GM23248 (cell line): ENCODE measurements at regions not wholly inside any gene's neighbourhood (a gene's known extent, or its start where the extent isn't known, plus 50 kb on each side); places are given as distances from the start of the nearest gene placed in this dataset.

Source experiments
- DNase-seq: peaks from one replicate; pipeline ENCODE4 v3.0.0-alpha.2; 2015
- H2AFZ ChIP-seq: fragments of 200-600 bp; sonication (generic); 2 replicates; pipeline ENCODE4 v1.6.1; 2016; ENCODE audit warnings: antibody characterized with exemption
- H3F3A ChIP-seq: fragments of 200-600 bp; sonication (generic); 2 replicates; pipeline ENCODE4 v1.6.1; 2016; ENCODE audit warnings: mild to moderate bottlenecking, antibody characterized with exemption, mixed run types; ENCODE audit not compliant: insufficient read depth
- H3K27ac ChIP-seq: fragments of 200-600 bp; sonication (generic); 2 replicates; pipeline ENCODE4 v1.5.1; 2016; ENCODE audit warnings: mild to moderate bottlenecking
- H3K27me3 ChIP-seq: fragments of 200-600 bp; sonication (generic); replicated peaks from 2 replicates; pipeline ENCODE4 v1.6.1; 2016; ENCODE audit warnings: mild to moderate bottlenecking; ENCODE audit not compliant: insufficient read depth
- H3K36me3 ChIP-seq: fragments of 200-600 bp; sonication (generic); 2 replicates; pipeline ENCODE4 v1.6.1; 2016; ENCODE audit warnings: low read depth, mild to moderate bottlenecking
- H3K4me1 ChIP-seq: fragments of 200-600 bp; sonication (generic); 2 replicates; pipeline ENCODE4 v1.6.1; 2016; ENCODE audit warnings: mild to moderate bottlenecking; ENCODE audit not compliant: insufficient read depth
- H3K4me2 ChIP-seq: fragments of 200-600 bp; sonication (generic); one replicate; pipeline ENCODE4 v1.6.1; 2016; ENCODE audit warnings: mild to moderate bottlenecking; ENCODE audit not compliant: unreplicated experiment
- H3K4me3 ChIP-seq: fragments of 200-600 bp; sonication (generic); 2 replicates; pipeline ENCODE4 v1.5.1; 2016; ENCODE audit warnings: mild to moderate bottlenecking
- H3K79me2 ChIP-seq: fragments of 200-600 bp; sonication (generic); 2 replicates; pipeline ENCODE4 v1.6.1; 2016; ENCODE audit warnings: mild to moderate bottlenecking; ENCODE audit not compliant: insufficient read depth
- H3K9ac ChIP-seq: fragments of 200-600 bp; sonication (generic); 2 replicates; pipeline ENCODE4 v1.6.1; 2016; ENCODE audit warnings: mild to moderate bottlenecking
- H3K9me2 ChIP-seq: fragments of 200-600 bp; sonication (generic); 2 replicates; pipeline ENCODE4 v1.6.1; 2016; ENCODE audit warnings: mixed run types, mild to moderate bottlenecking, moderate library complexity; ENCODE audit not compliant: insufficient read depth
- H3K9me3 ChIP-seq: fragments of 200-600 bp; sonication (generic); one replicate; pipeline ENCODE4 v1.6.1; 2017; ENCODE audit warnings: low read depth
- H4K20me1 ChIP-seq: fragments of 200-600 bp; sonication (generic); 2 replicates; pipeline ENCODE4 v1.6.0; 2016; ENCODE audit not compliant: insufficient read depth
- EZH2 ChIP-seq: fragments of 200-600 bp; sonication (generic); IDR thresholded peaks from 2 replicates; pipeline ENCODE4 v1.6.1; 2018; ENCODE audit warnings: antibody characterized with exemption, mild to moderate bottlenecking; ENCODE audit not compliant: insufficient read depth, poor library complexity, severe bottlenecking
- EZH2phosphoT487 ChIP-seq: fragments of 200-600 bp; sonication (generic); IDR thresholded peaks from 2 replicates; pipeline ENCODE4 v1.6.1; 2018; ENCODE audit warnings: antibody characterized with exemption, moderate library complexity, mild to moderate bottlenecking, low read depth; ENCODE audit not compliant: insufficient read depth
- WGBS, 2 experiments: methylation state at CpG; one replicate each; pipeline ENCODE4 v1.1.6; 2015 to 2017; ENCODE audit warnings: low lambda C conversion rate in 2 of 2, low coverage in 1 of 2; ENCODE audit errors: missing lambda C conversion rate in 2 of 2; 5-methylcytosine and 5-hydroxymethylcytosine counted together
- in situ Hi-C: fragments of 300-500 bp; cut with MboI; formaldehyde crosslinking; loops from 2 replicates; pipeline ENCODE4 v1.15.0; 2020

- H3K9ac ChIP-seq: peak overlapping the region; percentile 92
- H4K20me1 ChIP-seq: peaks cover 4% of the 10 kb centered on the region; the same call in 1 of the 2 replicates
- H3K79me2 ChIP-seq: peaks cover 65% of the 10 kb centered on the region
- H3K4me2 ChIP-seq: peak overlapping the region; percentile 97
- no peaks in the 10 kb centered on the region for H3K9me3 ChIP-seq
- TF ChIP-seq EZH2phosphoT487: no peak
- no peak for TF ChIP-seq EZH2
- peaks cover 38% of the 10 kb centered on the region for H3K4me1 ChIP-seq
- H2AFZ ChIP-seq: no peak overlapping the region
- H3K27ac ChIP-seq: peak overlapping the region; percentile 67
- H3F3A ChIP-seq: peaks cover 39% of the 10 kb centered on the region
- H3K4me3 ChIP-seq: peak overlapping the region; percentile 100
- H3K36me3 ChIP-seq: no peaks in the 10 kb centered on the region
- no peaks in the 10 kb centered on the region for H3K9me2 ChIP-seq
- WGBS, 2 experiments: 59 to 65% methylated on average over 4 of the region's 4 CpGs
- in situ Hi-C loops: no loop called here
- DNase-seq: peak; percentile 16
- H3K27me3 ChIP-seq: no peaks in the 10 kb centered on the region
Observed at GRCh38 chr1:149844650-149845255, 54.6 kb upstream of the BOLA1 start.

- no peaks in the 10 kb centered on the region for H3K9me3 ChIP-seq
- H3K4me1 ChIP-seq: peaks cover 38% of the 10 kb centered on the region
- no peak overlapping the region for H2AFZ ChIP-seq
- peaks cover 4% of the 10 kb centered on the region; the same call in 1 of the 2 replicates for H4K20me1 ChIP-seq
- H3K4me2 ChIP-seq: peak overlapping the region; percentile 97
- 38 to 42% methylated on average over 3 of the region's 3 CpGs for WGBS, 2 experiments
- H3K79me2 ChIP-seq: peaks cover 69% of the 10 kb centered on the region
- peak overlapping the region; percentile 67 for H3K27ac ChIP-seq
- H3K27me3 ChIP-seq: no peaks in the 10 kb centered on the region
- no peaks in the 10 kb centered on the region for H3K36me3 ChIP-seq
- H3K9ac ChIP-seq: peak overlapping the region; percentile 92; the same call in 1 of the 2 replicates
- peak overlapping the region; percentile 100 for H3K4me3 ChIP-seq
- DNase-seq: peak; percentile 23
- peaks cover 43% of the 10 kb centered on the region for H3F3A ChIP-seq
- in situ Hi-C loops: no loop called here
- no peak for TF ChIP-seq EZH2
- TF ChIP-seq EZH2phosphoT487: no peak
- no peaks in the 10 kb centered on the region for H3K9me2 ChIP-seq
Observed at GRCh38 chr1:149845416-149845815, 54.0 kb upstream of the BOLA1 start.

- H2AFZ ChIP-seq: no peak overlapping the region
- H3F3A ChIP-seq: peaks cover 43% of the 10 kb centered on the region
- 0 out of 2 replicates have a peak overlapping the region, but pooled peaks have one; percentile 92 for H3K9ac ChIP-seq
- TF ChIP-seq EZH2 (no peak), EZH2phosphoT487 (no peak)
- H3K27ac ChIP-seq: peak overlapping the region; percentile 67; the same call in 1 of the 2 replicates
- peaks cover 38% of the 10 kb centered on the region for H3K4me1 ChIP-seq
- no peak overlapping the region for H3K4me3 ChIP-seq
- H3K79me2 ChIP-seq: peaks cover 69% of the 10 kb centered on the region
- no peaks in the 10 kb centered on the region for H3K9me2 ChIP-seq
- no peaks in the 10 kb centered on the region for H3K27me3 ChIP-seq
- in situ Hi-C loops: no loop called here
- no peak for DNase-seq
- H3K9me3 ChIP-seq: no peaks in the 10 kb centered on the region
- WGBS, 2 experiments: 96 to 99% methylated on average over 3 of the region's 3 CpGs
- no peak overlapping the region for H3K4me2 ChIP-seq
- H3K36me3 ChIP-seq: no peaks in the 10 kb centered on the region
- peaks cover 4% of the 10 kb centered on the region; the same call in 1 of the 2 replicates for H4K20me1 ChIP-seq
Observed at GRCh38 chr1:149846042-149846441, 53.3 kb upstream of the BOLA1 start.

- H3K27ac ChIP-seq: no peak overlapping the region
- H3K9me2 ChIP-seq: no peaks in the 10 kb centered on the region
- no peak overlapping the region for H3K9ac ChIP-seq
- H3K4me1 ChIP-seq: peaks cover 38% of the 10 kb centered on the region
- H3K4me2 ChIP-seq: no peak overlapping the region
- DNase-seq: no peak
- 89 to 90% methylated on average over 3 of the region's 3 CpGs for WGBS, 2 experiments
- H3K79me2 ChIP-seq: peaks cover 69% of the 10 kb centered on the region
- no peak overlapping the region for H3K4me3 ChIP-seq
- peaks cover 43% of the 10 kb centered on the region for H3F3A ChIP-seq
- H2AFZ ChIP-seq: no peak overlapping the region
- no peak for TF ChIP-seq EZH2
- TF ChIP-seq EZH2phosphoT487: no peak
- no peaks in the 10 kb centered on the region for H3K9me3 ChIP-seq
- in situ Hi-C loops: no loop called here
- H4K20me1 ChIP-seq: peaks cover 4% of the 10 kb centered on the region; the same call in 1 of the 2 replicates
- no peaks in the 10 kb centered on the region for H3K36me3 ChIP-seq
- H3K27me3 ChIP-seq: no peaks in the 10 kb centered on the region
Observed at GRCh38 chr1:149846593-149847466, 52.5 kb upstream of the BOLA1 start.
